ENCODE measurements at regions not wholly inside any gene's neighbourhood (a gene's known extent, or its start where the extent isn't known, plus 50 kb on each side); places are given as distances from the start of the nearest gene placed in this dataset.

- H3K9me3 ChIP-seq, result no peaks in the 10 kb centered on the region
- no peaks in the 10 kb centered on the region for H3K36me3 ChIP-seq
- H3K27me3 ChIP-seq, result no peaks in the 10 kb centered on the region
- intact Hi-C loops (cut with DNase I), result no loop called here
- no peaks in the 10 kb centered on the region for H3K4me1 ChIP-seq
- WGBS, 2 donors, result 92 to 95% methylated on average over 11 of the region's 11 CpGs
- no peak overlapping the region for H3K4me3 ChIP-seq
- no peak for DNase-seq
- H3K27ac ChIP-seq, result no peak overlapping the region
- TF ChIP-seq CTCF (IDR thresholded peaks at IDR 0.05) (no peak), POLR2A (IDR thresholded peaks at IDR 0.05) (no peak), EP300 (IDR thresholded peaks at IDR 0.05) (no peak), POLR2AphosphoS5 (IDR thresholded peaks at IDR 0.05) (no peak)
Measured at GRCh38 chr4:189113389-189113888, 827.2 kb upstream of the FRG1 start.

DNA sequence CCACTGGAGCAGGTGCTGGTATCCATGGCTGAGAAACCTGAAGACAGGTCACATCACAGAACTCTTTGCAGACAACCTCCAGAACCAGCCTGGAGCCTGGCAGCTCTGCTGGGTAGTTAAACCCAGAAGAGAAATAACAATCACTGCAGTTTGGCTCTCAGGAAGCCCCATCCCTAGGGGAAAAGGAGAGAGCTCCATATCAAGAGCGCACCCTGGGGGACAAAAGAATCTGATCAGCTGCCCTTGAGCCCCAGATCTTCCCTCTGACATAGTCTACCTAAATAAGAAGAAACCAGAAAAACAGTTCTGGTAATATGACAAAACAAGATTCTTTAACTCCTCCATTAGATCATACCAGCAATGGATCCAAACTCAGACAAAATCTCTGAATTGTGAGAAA is 823.2 kb upstream of the FRG1 start:
- no peaks in the 10 kb centered on the region for H3K27me3 ChIP-seq
- H3K27ac ChIP-seq, result no peak overlapping the region

DNA sequence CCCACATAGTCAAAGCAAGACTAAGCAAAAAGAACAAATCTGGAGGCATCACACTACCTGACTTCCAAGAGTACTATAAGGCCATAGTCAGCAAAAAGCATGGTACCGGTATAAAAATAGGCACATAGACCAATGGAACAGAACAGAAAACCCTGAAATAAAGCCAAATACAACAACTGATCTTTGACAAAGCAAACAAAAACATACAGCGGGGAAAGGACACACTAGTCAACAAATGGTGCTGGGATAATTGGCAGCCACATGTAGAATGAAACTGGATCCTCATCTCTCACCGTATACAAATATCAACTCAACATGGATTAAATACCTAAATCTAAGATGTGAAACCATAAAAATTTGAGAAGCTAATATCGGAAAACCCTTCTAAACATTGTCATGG is 819.3 kb upstream of the FRG1 start:
- Histone ChIP-seq H3K9me3 (no peaks in the 10 kb centered on the region), H3K4me1 (no peaks in the 10 kb centered on the region), H3K36me3 (no peaks in the 10 kb centered on the region), H3K4me3 (no peak overlapping the region), H3K27ac (no peak overlapping the region), H3K27me3 (no peaks in the 10 kb centered on the region)
- no peak for TF ChIP-seq CTCF (IDR thresholded peaks at IDR 0.05)
- TF ChIP-seq POLR2AphosphoS5 (IDR thresholded peaks at IDR 0.05), result no peak
- WGBS, 2 donors, result 87 to 92% methylated on average over 4 of the region's 4 CpGs
- intact Hi-C loops (cut with DNase I), result no loop called here
- DNase-seq, result no peak

More for the DNA sequence above, 823.2 kb upstream of the FRG1 start:
- H3K4me1 ChIP-seq, result no peaks in the 10 kb centered on the region
- H3K9me3 ChIP-seq, result no peaks in the 10 kb centered on the region
- TF ChIP-seq POLR2A (IDR thresholded peaks at IDR 0.05) (no peak), EP300 (IDR thresholded peaks at IDR 0.05) (no peak)
- no peak overlapping the region for H3K4me3 ChIP-seq
- no peaks in the 10 kb centered on the region for H3K36me3 ChIP-seq
- no peak for DNase-seq
- WGBS, 2 donors, result 43 to 96% methylated on average over 1 of the region's 1 CpG
- intact Hi-C loops (cut with DNase I), result no loop called here

DNA sequence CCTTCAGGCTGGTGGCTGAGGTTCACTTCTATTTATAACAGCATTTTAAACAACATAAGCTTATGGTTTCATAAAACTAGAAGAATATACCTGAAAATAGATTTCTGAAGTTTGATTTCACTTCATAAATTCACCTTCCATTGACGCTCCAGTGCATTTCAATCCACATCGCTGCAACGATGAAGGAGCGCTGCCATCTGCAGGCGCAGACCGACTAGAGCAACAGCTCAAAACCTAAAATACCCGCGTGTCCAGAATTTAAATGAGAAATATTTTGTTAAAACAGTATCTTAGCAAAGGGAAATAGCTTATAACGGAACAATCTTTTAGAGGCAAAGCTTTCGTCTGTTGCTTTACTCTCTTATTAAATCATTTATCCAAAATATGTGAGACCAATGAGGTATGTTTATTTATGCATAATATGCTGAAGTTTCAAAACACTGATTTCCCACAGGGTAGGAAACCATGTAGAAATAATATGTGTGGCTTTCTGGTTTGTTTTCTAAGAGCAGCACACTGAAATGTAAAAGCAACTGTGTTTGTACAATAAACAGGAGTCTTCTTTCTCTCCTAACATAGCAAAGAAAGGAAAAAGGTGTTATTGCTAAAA is 816.4 kb upstream of the FRG1 start:
- 46 to 57% methylated on average over 10 of the region's 10 CpGs for WGBS, 2 donors
- Histone ChIP-seq H3K36me3 (no peaks in the 10 kb centered on the region), H3K27ac (no peak overlapping the region), H3K4me3 (no peak overlapping the region), H3K4me1 (no peaks in the 10 kb centered on the region), H3K27me3 (no peaks in the 10 kb centered on the region), H3K9me3 (no peaks in the 10 kb centered on the region)
- no peak for DNase-seq
- TF ChIP-seq POLR2A (IDR thresholded peaks at IDR 0.05) (no peak), CTCF (IDR thresholded peaks at IDR 0.05) (peak in 1 of 4 experiments; percentile 46), EP300 (IDR thresholded peaks at IDR 0.05) (no peak), POLR2AphosphoS5 (IDR thresholded peaks at IDR 0.05) (no peak)
- intact Hi-C loops (cut with DNase I), result no loop called here

DNA sequence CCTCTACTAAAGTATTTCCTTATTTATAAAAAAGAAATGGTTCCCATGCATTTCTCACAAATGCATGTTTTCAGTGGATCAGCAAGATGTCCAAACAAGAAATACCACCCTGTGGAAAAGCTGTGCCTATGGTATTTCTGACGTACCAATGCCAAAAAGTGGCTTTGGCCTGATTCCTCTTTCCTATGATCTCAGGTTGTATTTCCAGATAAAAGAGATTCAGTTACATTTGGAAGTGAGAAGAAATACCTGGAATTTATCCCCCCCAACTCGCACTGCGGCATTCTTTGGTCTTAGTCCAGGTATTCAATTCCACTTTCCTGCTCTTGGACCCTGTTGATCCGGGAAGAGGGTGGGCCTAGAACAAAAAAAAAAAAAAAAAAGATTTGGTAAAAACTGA is 815.9 kb upstream of the FRG1 start:
- TF ChIP-seq CTCF (IDR thresholded peaks at IDR 0.05) (no peak), EP300 (IDR thresholded peaks at IDR 0.05) (no peak), POLR2AphosphoS5 (IDR thresholded peaks at IDR 0.05) (no peak), POLR2A (IDR thresholded peaks at IDR 0.05) (no peak)
- Histone ChIP-seq H3K4me3 (no peak overlapping the region), H3K4me1 (no peaks in the 10 kb centered on the region), H3K27me3 (no peaks in the 10 kb centered on the region), H3K9me3 (no peaks in the 10 kb centered on the region), H3K36me3 (no peaks in the 10 kb centered on the region), H3K27ac (no peak overlapping the region)
- no peak for DNase-seq
- intact Hi-C loops (cut with DNase I), result no loop called here
- WGBS, 2 donors, result 81 to 82% methylated on average over 4 of the region's 4 CpGs
